ENCODE measurements at regions not wholly inside any gene's neighbourhood (a gene's known extent, or its start where the extent isn't known, plus 50 kb on each side); places are given as distances from the start of the nearest gene placed in this dataset.

DNA sequence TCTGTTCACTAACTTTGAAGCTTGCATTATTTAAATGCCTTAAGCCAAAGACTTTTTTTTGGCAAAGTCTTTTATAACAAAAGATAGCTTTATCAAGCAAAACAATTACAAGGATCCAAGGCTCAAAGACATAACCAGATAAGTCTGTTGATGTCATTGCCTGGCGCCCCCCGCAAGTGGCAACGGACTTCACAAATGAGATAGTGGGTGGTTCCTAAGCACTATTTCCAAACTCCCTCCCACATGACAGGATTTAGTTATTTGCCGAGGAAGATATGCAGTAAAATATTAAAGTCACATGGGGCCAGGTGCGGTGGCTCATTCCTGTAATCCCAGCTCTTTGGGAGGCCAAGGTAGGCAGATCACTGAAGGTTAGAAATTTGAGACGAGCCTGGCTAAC lies 194.2 kb upstream of the DDI1 start (continued):
- TF ChIP-seq ZNF235 (CRISPR knock-in tag; IDR thresholded peaks at IDR 0.05; ENCODE audit: borderline replicate concordance) (no peak), PRMT3 (CRISPR knock-in tag; IDR thresholded peaks at IDR 0.05; ENCODE audit: borderline replicate concordance, low read depth) (no peak), KDM5A (IDR thresholded peaks at IDR 0.05; ENCODE audit: borderline replicate concordance, low read length) (no peak), ZMYM2 (CRISPR knock-in tag; IDR thresholded peaks at IDR 0.05) (no peak), MBNL3 (CRISPR knock-in tag; conservative IDR thresholded peaks at IDR 0.05) (no peak), MLX (CRISPR knock-in tag; IDR thresholded peaks at IDR 0.05) (no peak), ELF1 (CRISPR knock-in tag; IDR thresholded peaks at IDR 0.05) (no peak)
- TF ChIP-seq, protein P1, sequence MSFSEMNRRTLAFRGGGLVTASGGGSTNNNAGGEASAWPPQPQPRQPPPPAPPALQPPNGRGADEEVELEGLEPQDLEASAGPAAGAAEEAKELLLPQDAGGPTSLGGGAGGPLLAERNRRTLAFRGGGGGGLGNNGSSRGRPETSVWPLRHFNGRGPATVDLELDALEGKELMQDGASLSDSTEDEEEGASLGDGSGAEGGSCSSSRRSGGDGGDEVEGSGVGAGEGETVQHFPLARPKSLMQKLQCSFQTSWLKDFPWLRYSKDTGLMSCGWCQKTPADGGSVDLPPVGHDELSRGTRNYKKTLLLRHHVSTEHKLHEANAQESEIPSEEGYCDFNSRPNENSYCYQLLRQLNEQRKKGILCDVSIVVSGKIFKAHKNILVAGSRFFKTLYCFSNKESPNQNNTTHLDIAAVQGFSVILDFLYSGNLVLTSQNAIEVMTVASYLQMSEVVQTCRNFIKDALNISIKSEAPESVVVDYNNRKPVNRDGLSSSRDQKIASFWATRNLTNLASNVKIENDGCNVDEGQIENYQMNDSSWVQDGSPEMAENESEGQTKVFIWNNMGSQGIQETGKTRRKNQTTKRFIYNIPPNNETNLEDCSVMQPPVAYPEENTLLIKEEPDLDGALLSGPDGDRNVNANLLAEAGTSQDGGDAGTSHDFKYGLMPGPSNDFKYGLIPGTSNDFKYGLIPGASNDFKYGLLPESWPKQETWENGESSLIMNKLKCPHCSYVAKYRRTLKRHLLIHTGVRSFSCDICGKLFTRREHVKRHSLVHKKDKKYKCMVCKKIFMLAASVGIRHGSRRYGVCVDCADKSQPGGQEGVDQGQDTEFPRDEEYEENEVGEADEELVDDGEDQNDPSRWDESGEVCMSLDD (CRISPR knock-in tag; IDR thresholded peaks at IDR 0.05; ENCODE audit: borderline replicate concordance) = no peak

DNA sequence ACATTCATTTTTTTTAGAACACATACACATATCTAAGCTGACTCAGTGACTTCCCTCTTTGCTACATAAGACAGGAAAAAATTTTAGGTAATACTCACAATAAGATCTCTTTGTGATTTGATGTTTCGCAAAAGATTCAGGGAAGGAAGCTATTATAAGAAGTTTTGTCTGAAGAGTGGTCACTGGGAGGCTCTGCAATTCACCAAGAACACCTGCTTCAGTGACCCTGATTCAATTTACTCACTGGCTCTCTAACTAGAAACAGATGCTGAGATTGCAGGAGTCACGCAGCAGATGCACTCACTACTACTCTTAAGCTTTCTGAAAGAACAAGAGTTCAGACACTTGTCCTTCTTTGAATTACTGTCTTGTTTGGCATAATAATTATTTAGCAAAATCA lies 193.6 kb upstream of the DDI1 start:
- Histone ChIP-seq H4K20me1 (ENCODE audit: insufficient read depth, low read length) (no peaks in the 10 kb centered on the region), H2AFZ (ENCODE audit: low read length) (no peak overlapping the region), H3K9ac (ENCODE audit: insufficient read depth, low read depth, low read length) (no peak overlapping the region), H3K79me2 (ENCODE audit: insufficient read depth, low read length) (no peaks in the 10 kb centered on the region), H3K4me1 (ENCODE audit: insufficient read depth, low read length) (no peaks in the 10 kb centered on the region), H3K27ac (ENCODE audit: extremely low read length, insufficient read depth, low read length) (no peak overlapping the region), H3K36me3 (replicated peaks in 1 of 2; ENCODE audit: control insufficient read depth in 1 of 2, insufficient read depth in 2 of 2, low read length in 2 of 2) (no peaks in the 10 kb centered on the region), H3K27me3 (ENCODE audit: control insufficient read depth in 1 of 2, insufficient read depth in 2 of 2, low read length in 2 of 2) (no peaks in the 10 kb centered on the region), H3K9me3 (ENCODE audit: low read length) (peaks cover 24% of the 10 kb centered on the region; the same call in 1 of the 2 replicates), H3K4me3 (replicated peaks in 1 of 3; ENCODE audit: insufficient read depth in 1 of 3, low read depth in 2 of 3, low read length in 3 of 3) (no peak overlapping the region), H3K4me2 (ENCODE audit: low read depth, low read length) (no peak overlapping the region)
- no peak for ATAC-seq
- in situ Hi-C loops (cut with HindIII; ENCODE audit: extremely low pct_ligation_motif_present, low pct_unique_long_range_greater_than_20kb) = no loop called here
- 31% methylated on average over 2 of the region's 2 CpGs for WGBS (ENCODE audit: low lambda C conversion rate)
- no peak for FAIRE-seq
- intact Hi-C loops (cut with micrococcal nuclease; ENCODE audit: unreplicated experiment) = no loop called here
- ChIA-PET CTCF (ENCODE audit: low intra/inter-chr PET ratio, low total read pairs) (no interaction called here), POLR2A (no interaction called here)
- DNase-seq (ENCODE audit: low spot score) = no peak
- no TSS peak for BruUV-seq (replicated peaks)
- TF ChIP-seq SP140L (CRISPR knock-in tag; IDR thresholded peaks at IDR 0.05; ENCODE audit: borderline replicate concordance) = no peak
- TF ChIP-seq PTBP1 (IDR thresholded peaks at IDR 0.05; ENCODE audit: low read depth, low read length, poor library complexity, severe bottlenecking) = no peak
- TF ChIP-seq NR2F6 (IDR thresholded peaks at IDR 0.05) = no peak
- no peak for TF ChIP-seq NR2F6 (CRISPR knock-in tag; IDR thresholded peaks at IDR 0.05)
- no peak for TF ChIP-seq ZBTB34 (CRISPR knock-in tag; IDR thresholded peaks at IDR 0.05)
- TF ChIP-seq ZSCAN20 (CRISPR knock-in tag; IDR thresholded peaks at IDR 0.05; ENCODE audit: borderline replicate concordance) = no peak
- TF ChIP-seq, protein P2, sequence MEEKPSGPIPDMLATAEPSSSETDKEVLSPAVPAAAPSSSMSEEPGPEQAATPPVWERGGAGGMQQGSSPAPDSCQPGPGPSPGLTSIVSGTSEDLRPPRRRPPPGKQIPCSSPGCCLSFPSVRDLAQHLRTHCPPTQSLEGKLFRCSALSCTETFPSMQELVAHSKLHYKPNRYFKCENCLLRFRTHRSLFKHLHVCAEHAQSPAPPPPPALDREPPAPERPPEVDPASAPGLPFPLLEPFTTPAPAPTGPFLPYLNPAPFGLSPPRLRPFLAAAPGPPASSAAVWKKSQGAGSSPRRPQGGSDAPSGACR (CRISPR knock-in tag; IDR thresholded peaks at IDR 0.05) = no peak
- no peak for TF ChIP-seq SSRP1 (CRISPR knock-in tag; IDR thresholded peaks at IDR 0.05)
- TF ChIP-seq, protein P3, sequence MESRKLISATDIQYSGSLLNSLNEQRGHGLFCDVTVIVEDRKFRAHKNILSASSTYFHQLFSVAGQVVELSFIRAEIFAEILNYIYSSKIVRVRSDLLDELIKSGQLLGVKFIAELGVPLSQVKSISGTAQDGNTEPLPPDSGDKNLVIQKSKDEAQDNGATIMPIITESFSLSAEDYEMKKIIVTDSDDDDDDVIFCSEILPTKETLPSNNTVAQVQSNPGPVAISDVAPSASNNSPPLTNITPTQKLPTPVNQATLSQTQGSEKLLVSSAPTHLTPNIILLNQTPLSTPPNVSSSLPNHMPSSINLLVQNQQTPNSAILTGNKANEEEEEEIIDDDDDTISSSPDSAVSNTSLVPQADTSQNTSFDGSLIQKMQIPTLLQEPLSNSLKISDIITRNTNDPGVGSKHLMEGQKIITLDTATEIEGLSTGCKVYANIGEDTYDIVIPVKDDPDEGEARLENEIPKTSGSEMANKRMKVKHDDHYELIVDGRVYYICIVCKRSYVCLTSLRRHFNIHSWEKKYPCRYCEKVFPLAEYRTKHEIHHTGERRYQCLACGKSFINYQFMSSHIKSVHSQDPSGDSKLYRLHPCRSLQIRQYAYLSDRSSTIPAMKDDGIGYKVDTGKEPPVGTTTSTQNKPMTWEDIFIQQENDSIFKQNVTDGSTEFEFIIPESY (CRISPR knock-in tag; IDR thresholded peaks at IDR 0.05) = no peak
- TF ChIP-seq REPIN1 (CRISPR knock-in tag; IDR thresholded peaks at IDR 0.05; ENCODE audit: borderline replicate concordance, low read depth) = no peak

Data from HepG2 (cell line).